Putamen (tissue), 1 donor: ENCODE measurements at regions not wholly inside any gene's neighbourhood (a gene's known extent, or its start where the extent isn't known, plus 50 kb on each side); places are given as distances from the start of the nearest gene placed in this dataset.
"Not testable (repeated sequence)": the region's sequence is repeated elsewhere in the genome, so short reads cannot be mapped to it uniquely, and the experiment has no call there.

Experiments used
- DNase-seq: peaks from one replicate; pipeline ENCODE4 v3.0.0-alpha.2; 2016; ENCODE audit warnings: low spot score

DNA sequence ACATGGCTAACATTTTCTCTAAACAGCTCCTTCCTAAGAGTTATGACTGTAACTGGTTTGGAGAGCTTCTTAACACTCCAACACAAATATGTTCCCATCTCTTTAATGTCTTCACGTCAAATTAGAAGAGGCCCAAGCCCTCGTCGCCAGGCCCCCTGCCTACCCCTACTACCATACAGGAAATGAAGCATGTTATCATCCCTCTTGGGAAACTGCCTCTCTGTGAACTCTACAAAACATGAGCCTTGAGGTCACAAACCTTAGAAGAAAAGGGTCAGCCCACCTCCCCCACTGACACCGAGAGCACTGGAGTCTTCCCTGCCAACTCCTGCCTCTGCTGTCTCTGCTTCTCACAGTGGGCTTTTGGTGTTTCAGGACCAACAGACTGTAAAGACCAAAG lies 243.1 kb upstream of the STT3B start:
- no peak for DNase-seq

DNA sequence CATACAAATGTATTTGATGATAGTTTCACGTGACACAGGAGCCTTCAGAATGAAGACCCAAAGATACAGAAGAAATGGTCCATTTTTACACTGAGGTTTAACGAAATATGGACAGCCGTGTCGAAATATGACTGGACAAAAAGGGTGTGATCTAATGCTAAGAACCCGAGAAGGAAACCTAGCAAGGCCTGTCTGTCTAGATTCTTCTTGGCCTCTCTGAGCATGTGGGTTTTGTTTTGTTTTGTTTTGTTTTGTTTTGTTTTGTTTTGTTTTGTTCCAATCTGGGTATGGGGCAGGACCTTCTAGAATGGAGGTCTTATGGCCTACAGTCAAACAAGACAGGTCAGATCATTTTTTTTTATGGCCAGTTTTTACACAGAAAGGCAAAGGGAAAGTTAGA lies 242.7 kb upstream of the STT3B start:
- no peak for DNase-seq

DNA sequence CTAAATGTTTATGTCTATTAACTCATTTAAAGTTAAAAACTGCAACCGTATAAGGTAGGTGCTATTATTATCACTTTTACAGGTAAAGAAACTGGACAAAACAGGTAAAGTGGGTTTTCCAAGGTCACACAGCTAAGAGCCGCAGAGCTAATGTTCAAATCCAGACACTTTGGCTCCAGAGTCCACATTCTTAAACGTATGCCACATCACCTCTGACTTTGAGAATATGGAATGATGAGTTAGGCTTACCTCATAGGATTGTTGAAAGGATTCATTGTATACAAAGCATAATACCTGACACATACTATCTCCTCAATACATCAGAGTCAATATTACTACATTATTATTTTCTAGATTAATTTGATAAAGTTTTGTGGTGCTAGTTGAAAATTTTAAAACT lies 240.9 kb upstream of the STT3B start:
- no peak for DNase-seq

DNA sequence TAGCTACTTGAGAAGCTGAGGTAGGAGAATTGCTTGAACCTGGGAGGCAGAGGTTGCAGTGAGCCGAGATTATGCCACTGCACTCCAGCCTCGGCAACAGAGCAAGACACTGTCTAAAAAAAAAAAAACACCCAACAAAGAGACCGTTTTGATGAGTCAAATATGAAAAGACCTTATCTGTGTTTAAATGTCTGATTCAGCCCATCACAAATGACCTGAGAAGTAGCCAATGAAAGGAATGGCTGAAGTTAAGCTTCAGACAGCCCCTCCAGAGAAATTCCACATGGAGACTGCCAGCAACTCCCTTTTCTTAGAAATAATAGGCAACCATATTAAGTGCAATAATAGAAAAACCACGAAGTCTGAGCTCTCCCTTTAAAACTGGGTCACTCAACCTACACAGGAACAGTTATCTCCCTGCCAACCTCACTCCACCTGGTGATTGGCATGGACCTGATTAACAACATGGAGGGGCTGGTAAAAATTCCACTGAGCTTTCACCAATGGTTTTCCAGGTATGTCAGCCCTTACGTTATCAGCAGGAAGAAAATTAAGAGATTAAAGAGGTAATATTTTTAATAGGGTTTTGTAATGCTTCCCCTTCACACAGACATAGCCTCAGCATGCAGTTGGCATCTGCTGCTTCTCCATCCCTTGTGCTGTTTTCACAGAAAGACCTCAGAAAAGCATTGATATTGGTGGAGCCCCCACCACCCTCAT lies 238.1 kb upstream of the STT3B start:
- no peak for DNase-seq

DNA sequence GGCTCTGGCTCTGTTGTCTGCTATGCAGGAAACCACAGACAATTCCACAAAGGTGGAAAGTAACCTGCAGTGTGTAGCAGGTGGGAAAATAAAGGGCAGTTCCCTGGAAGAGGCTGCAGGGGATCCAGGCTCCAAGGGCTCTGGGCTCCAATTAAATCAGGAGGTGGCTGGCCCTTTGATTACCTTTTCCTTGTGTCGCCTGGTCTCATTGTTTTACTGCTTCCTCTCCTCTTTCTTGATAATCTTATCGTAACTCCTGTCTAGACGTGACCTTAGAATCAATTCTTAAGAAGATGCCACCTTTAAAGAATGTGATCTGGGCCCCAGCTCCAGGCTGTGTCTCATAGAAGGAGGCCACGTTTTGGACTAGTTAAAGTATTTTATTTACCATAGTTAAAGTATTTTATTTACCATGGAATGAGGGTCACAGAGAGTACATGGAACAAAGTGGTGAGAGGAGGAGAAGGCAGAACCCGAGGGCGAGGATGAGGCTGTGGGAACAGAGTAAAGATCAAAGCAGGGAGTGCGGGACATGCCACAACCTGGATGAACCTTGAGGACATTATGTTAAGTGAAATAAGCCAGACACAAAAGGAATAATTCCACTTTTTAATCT lies 237.5 kb upstream of the STT3B start:
- DNase-seq, result no peak

DNA sequence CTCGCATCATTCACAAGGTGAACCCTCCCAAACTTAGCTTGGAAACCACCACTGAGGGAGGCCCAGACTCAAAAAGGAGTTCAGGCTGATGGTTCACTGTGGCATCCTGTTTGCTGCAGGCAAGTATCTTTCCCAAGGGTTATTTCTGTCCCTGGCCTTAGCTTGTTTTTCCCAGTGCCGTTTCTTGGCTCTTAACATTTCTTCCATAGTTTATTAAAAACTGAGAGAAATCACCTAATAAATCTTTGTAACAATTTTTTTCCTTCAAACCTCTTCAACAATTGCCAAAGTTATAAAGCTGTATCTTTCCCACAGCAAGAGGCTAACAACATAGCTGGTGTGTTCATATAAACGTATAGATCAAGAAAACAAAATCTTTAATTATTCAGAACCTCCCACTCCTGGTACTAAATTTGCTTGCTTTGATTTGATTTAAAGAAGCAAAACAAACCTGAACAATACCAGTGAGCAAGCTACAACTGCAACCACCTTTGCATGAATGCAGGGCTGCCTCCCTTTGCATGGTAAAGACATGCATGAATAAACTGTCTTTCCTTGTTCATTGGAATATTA lies 234.9 kb upstream of the STT3B start:
- DNase-seq, result no peak

DNA sequence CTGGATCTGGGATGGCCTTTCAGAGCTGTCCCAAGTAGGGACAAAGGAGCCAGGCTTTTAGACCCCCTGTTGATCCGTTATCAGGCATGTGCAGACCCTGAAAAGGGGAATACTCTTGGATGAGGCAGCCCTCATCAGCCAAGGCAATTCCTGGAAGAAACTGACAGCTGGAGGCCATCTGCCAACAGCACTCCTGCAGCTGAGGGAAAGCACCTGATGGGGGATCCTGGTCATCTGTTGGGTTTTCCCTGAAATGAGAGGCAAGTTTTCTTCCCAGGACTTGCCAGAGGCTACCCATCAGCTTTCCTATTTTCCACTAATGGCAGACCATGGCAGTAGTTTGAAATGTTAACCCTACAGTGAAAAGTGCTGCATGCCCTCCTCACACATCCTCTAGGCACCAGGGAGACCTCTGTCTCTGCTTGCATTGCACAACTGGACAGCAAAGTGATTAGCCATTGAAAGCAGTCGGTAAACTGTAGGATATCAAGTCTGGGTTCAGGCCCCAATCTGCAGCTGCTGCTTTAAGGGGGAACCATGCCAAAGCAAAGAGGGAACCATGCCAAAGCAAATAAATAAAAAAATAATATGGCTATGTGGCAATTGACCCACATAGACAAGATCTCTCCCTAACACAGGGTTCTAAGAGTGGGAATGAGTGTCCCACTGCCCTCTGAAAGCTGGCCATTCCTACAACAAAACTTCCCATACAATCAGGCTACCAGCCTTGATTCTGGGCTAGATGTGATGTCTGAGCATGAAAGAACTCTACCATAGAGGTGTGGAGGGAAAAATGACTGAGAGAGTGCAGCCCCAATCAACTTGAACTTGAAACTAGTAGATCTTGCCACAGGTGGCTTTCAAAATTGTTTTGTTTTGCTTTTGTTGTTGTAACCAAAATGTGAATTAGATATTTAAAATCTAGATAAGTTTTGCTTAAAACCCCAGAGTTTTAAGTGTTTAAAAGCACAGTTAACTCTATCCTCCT lies 232.0 kb upstream of the STT3B start:
- no peak for DNase-seq

DNA sequence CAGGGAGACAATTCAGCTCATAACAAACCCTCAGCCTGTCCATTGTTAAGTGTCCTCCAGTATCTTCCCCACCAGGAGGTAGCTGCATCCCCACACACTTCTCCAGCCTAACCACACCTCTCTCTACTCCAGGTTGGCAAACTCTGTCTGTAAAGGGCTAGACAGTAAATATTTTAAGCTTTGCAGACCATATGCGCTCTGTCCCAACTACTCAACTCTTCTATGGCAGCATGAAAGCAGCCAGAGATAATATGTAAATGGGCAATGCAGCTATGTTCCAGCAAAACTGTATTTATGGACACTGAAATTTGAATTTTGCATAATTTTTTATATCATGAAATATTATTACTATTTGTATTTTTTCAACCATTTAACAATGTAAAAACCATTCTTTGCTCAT lies 230.4 kb upstream of the STT3B start:
- DNase-seq, result no peak

DNA sequence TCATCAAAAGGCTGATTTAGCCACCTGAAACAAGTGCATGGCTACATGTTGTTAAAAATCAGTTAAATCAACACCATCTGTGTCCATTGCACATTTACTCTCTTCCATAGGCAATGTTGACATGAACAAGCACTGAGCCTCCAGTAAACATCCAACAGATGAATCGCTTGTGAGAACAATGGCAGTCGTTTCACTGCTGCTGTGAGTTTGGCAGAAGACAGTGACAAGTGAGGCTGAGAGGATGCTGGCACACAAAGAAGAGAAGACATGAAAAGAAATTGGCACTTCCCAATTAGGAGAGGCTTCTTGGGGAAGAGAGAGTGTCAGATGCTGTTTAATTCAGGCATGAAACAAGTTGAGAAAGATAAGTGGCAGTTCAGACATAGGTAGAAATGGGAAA lies 227.4 kb upstream of the STT3B start:
- DNase-seq, result no peak

DNA sequence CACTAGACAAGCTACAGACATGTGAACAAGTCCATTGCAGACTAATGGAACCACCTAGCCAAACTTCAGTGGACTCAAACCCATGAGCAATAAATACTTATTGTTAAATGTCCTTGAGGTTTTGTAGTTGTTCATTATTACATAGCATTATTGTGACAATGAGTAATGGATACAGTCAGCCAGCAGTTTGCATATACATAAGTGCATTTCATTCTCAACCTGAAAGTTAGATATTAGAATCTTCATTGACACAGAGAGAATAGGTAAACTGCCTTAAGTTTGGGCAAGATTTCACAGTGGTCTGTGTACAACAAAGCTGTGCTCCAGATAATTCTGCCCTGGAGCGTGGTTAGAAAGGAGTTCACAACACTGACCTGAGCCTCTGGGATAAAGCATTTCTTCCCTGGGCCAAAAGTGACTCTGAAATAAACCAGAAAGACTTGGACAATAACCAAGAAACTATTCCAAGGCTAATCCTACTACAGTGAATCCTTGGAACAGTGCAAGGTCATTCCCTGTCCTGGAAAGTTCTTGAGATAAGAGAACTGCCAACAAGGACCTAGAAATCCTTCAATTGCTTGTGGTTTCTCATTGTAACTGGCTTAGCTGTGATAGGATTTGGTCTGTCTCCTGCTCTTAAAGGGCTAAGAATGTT lies 225.5 kb upstream of the STT3B start:
- no peak for DNase-seq

DNA sequence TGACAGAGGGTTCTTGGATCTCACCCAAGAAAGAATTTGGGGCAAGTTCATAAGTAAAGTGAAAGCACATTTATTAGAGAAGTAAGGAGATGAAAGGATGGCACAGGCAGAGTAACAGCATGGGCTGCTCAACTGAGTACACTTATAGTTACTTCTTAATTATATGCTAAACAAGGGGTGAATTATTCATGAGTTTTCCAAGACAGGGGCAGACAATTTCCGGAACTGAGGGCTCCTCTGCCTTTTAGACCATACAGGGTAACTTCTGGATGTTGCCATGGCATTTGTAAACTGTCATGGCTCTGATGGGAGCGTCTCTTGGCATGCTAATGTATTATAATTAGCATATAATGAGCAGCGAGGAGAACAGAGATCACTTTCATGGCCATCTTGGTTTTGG lies 221.2 kb upstream of the STT3B start:
- no peak for DNase-seq

DNA sequence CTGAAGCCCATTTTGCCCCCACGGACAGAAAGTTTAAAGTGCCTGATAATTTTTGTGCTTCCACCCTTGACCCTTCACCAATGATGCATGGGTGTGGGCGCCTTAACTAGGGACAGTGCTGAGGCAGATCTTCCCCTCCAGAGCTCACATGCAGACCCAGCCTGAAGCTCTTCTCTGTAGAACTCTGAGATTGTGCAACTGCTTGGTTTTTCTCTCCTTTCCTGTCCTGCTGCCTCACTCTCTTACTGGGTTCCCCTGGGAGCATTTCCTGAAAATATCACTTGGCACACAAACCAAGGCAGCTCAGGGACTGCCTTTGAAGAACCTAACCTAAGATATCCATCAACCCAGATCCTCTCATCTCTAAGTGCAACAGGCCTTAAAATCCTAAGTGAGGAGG lies 220.3 kb upstream of the STT3B start:
- no peak for DNase-seq

DNA sequence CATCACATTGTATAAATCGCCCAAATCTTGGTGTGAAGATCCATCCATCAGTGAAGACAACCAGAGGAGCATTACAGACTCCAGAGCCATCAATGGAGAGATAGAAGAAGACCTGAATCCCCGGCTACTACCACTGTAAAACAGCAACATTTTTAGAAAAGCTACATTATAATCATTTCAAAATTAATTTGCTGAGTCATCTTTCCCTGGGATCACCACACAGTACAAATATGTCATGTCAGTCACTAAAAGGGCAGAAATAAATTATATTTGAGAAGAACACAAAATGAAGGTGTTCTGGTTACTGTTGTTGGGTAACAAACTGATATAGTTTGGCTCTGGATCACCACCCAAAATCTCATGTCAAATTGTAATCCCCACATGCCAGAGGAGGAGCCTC lies 218.5 kb upstream of the STT3B start:
- no peak for DNase-seq

DNA sequence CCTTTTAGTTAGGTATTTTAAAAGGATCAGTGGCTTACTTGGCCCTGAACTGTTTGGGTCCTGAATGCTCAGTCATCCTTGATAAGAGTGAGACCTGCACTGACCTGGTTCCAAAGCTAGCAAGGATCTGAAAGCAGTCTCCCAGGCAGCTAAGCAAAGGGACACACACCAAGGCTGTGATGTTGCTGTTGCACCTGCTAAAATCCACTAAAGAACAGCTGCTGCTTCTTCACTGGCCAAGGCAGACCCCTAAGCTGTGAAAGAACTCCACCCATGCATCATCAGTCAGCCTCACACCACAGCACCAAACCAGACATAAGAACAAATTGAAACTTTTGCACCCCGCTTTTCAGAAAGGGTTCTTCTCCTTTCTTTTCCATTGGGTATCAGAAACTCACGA lies 213.4 kb upstream of the STT3B start:
- no peak for DNase-seq

DNA sequence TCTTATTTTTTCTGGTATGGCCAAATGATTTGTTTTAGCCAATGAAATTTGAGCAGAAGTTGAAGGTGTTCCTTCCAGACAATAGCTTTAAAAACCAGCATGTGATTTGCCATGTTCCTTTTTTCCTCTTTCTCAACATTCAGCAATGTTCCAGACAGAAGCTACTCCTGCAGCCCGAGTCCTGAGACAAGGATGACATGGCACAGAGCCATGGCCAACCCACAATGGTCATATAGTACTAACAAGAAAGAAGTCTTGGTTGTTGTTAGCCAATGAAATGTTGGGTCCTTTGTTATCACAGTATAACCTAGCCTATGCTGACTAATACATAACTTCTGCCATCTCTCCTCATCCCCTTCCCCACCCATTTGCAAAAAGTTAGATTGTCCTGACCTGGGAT lies 211.1 kb upstream of the STT3B start:
- DNase-seq, result no peak

DNA sequence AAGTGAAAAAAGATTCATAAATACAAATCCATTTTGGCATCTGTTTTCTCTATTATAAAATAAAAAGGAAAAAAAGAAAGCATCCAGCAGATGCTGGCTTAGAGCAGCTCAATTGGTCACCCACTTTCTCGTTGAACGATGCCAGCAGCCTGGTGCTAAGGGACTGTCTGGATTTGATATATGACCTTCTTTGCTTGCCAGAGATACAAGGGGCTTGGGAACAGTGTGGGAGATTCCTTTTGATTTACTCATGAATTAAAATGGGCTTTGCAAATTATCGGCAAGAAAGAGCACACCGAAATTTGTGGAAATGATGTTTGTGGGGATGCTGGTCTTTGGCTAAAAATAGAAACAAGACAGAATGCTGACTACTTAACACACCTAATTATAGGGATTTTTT lies 210.3 kb upstream of the STT3B start:
- no peak for DNase-seq

DNA sequence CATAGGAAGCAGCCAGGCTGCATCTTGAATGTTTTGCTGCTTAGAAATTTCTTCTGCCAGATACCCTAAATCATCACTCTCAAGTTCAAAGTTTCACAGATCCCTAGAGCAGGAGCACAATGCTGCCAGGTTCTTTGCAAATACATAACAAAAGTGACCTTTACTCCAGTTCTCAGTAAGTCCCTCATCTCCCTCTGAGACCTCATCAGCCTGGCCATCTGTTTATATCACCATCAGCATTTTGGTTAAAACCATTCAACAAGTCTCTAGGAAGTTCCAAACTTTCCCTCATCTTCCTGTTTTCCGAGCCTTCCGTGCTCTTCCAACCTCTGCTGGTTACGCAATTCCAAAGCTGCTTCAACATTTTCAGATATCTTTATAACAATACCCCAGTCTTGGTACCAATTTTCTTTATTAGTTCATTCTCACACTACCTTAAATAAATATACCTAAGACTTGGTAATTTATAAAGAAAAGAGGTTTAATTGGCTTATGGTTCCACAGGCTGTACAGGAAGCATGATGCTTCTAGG lies 204.8 kb upstream of the STT3B start:
- DNase-seq, result not testable (repeated sequence)

DNA sequence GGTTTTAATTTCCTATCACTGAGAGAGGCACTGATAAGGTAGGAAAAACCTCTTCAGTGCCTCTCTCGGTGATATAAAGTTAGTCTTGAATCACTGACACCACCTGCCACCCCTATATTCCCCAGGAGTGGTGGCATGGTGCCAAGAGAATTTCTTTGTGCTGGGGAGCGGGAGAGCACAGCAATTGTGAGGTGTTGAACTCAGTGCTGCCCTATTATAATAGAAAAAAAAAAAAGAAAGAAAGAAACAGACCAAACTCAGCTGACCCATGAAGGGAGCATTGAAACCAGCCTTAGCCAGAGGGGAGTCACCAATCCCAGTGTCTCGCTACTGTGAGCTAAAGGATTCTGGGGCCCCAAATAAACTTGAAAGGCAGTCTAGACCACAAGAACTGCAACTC lies 201.4 kb upstream of the STT3B start:
- DNase-seq, result no peak

DNA sequence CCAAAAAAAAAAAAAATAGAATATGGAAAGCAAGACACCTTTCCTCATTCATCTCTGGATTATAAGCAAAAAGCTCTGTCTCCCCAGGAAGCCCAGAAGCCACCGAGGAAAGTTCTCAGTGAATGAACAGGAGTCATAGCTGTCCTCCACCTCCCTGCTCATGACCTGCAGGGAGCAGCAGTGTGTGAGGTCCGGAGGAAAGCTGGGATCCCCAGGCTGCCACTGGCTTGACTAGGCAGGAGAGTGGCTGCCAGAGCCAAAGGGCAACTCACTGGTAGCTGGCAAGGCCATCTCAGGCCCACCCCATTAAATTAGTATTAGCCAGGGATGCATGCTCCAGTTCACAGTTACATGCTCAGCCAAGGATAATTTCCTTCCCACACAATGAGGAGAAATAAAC lies 191.6 kb upstream of the STT3B start:
- DNase-seq, result no peak

DNA sequence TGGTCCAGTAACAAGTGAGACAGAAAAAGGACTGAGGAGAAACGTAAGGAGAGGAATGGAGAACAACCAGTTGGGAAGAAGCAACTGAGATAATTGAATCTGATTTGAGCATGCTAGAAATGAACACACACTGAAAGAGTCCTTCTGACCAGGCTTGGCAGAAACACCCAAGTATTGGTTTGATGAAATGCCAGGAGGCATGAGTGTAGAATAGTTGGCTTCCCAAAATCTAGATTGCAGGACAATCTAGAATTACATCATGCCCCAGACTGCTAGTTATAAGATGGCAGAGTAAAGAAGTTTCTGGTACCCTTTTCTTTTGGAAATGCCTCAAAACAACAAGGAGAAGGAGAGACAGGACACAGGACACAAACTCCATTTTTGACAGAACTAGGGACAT lies 189.7 kb upstream of the STT3B start:
- DNase-seq, result no peak

DNA sequence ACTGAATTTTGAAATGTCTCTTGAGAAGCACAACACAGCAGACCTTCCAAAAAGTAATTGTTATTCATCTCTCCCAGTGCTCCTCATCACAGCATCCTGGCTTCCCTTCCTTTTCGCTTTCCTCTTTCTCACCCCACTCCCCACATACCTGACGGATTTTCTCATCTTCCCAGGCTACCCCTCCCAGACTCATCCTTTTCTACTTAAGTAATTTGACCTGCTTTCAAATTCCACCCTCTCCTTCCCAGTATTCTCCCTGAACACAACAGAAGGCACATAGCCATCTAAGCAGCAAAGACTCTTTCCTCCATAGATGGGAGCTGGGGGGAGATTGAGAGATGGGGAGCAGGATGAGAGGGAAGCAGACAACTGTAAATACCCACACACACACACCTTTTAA lies 187.1 kb upstream of the STT3B start:
- no peak for DNase-seq

DNA sequence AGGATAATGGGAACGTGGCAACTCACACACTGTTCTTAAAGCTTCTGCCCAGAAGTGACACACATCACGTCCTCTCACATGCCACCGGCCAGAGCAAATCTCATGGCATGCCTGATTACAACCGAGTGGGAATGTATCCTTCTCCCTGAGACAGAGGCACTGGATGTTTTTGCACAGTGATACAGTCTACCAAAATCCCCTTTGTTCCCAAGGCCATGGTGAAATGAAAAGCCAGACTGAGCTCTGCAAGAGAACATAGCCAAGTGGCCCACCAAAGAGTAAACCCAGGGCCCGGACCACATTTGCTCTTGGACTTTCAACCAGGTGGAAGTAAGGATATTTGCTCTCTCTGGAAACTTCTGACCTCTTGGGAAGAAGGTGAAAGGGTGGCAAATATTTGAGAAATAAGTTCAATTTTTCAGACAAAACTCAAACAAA lies 186.2 kb upstream of the STT3B start:
- no peak for DNase-seq
